GM18511 (cell line): ENCODE measurements at regions not wholly inside any gene's neighbourhood (a gene's known extent, or its start where the extent isn't known, plus 50 kb on each side); places are given as distances from the start of the nearest gene placed in this dataset.
"Not testable (repeated sequence)": the region's sequence is repeated elsewhere in the genome, so short reads cannot be mapped to it uniquely, and the experiment has no call there.

ENCODE experiments used
- ATAC-seq: cut with Tn5 transposase; IDR thresholded peaks from one replicate; pipeline ENCODE4 v1.9.1; 2021; ENCODE audit warnings: mild to moderate bottlenecking, moderate library complexity; ENCODE audit not compliant: unreplicated experiment

DNA sequence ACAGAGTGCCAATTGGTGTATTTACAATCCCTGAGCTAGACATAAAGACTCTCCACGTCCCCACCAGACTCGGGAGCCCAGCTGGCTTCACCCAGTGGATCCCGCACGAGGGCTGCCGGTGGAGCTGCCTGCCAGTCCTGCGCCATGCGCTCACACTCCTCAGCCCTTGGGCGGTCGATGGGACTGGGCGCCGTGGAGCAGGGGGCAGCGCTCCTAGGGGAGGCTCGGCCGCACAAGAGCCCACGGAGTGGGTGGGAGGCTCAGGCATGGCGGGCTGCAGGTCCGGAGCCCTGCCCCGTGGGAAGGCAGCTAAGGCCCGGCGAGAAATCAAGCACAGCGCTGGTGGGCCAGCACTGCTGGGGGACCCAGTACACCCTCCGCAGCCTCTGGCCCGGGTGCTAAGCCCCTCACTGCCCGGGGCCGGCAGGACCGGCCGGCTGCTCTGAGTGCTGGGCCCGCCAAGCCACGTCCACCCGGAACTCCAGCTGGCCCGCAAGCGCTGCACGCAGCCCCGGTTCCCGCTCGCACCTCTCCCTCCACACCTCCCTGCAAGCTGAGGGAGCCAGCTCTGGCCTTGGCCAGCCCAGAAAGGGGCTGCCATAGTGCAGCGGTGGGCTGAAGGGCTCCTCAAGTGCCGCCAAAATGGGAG lies 759.4 kb downstream of the BRINP3 start:
- not testable (repeated sequence) for ATAC-seq

- ATAC-seq: no peak
These were observed 750.9 kb downstream of the BRINP3 start for GRCh38 chr1:189726806-189727205.

DNA sequence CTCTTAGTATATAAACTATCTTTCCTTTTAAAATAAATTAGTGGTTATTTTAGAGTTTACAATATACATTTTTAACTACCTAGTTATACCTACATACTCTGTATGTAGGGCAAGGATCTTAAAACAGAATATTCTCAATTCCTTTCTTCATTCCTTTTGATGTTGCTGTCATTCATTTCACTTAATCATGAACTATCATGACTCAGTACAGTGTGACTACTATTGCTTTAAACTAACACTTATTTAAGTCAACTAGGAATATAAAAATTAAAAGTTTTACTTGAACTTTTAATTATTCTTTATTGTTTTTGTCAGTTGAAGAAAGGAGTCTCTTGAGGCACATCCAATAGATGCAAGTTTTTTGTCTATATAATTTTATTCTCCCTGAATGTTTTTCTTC lies 726.4 kb downstream of the BRINP3 start:
- ATAC-seq: no peak

DNA sequence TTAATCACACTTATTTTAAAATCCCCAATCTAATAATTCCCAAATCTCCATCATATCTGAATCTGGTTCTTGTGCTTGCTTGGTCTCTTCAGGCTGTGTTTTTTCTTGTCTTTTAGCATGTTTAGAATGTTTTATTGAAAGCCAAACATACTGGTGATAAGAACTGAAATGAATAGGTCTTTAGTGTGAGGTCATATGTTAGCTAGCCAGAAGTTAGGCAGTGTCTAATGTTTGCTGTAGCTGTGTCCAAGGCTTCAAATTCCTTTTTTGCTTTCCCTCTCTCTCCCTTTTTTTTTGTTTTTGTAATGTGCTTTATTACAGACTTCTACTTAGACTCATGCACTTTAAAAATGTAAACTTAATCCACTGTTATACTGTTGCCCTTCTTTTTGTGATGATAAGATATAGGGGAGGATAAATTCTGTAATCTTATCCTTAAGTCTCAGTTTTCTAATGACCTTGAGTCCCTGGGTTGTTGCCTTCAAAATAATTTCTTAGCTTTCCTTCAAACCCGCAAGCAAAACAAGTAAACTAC lies 725.1 kb downstream of the BRINP3 start:
- ATAC-seq: no peak

GRCh38 chr1:189755100-189755499 lies 722.6 kb downstream of the BRINP3 start:
- ATAC-seq: not testable (repeated sequence)

- ATAC-seq: no peak
These were observed 713.0 kb downstream of the BRINP3 start for GRCh38 chr1:189764391-189765320.

- ATAC-seq: no peak
These were observed 708.2 kb downstream of the BRINP3 start for GRCh38 chr1:189769448-189769847.

DNA sequence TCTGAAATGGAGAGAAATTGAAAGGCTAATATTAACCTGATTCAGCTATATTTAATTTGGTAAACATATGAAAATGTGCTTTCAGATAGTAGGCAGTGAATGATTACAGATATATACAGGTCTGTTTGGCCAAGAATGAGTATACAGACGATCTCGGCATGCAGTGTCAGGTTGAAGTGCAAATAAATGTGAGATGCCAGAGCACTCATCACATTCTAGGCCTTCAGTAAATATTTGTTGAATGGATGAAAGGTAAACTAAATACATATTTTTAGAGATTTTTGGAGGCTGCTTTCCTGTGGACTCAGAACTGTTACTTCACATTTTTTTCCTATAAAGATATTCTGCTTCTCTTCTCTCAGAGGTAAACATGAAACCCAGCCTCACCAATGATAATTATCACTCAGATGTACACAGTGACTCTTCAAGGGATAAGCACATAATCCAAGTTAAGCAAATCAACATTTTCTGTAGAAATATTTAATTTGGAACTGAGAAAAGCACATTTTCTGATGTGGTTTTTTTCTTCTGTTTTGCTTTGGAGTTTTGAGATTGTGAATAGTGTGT lies 702.9 kb downstream of the BRINP3 start:
- no peak for ATAC-seq

GRCh38 chr1:189775343-189775742 lies 702.3 kb downstream of the BRINP3 start:
- ATAC-seq: no peak

DNA sequence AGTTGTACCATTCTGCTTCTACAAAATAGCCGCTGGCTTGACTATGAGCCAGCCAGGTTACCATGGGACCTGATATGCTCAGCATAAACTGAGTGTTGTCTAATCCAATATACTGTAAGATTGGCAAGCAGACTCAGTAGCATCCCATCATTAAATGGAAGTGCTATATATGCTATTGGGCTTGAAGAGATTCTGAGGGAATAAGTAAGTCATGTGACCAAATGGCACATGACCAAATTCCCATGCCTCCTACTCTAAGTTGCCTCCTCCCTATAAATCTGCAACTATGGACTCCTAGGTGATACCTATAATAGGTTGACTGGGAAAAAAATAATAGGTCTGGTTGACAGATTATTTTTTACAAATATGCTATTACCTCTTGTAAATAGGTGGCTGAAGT lies 698.6 kb downstream of the BRINP3 start:
- ATAC-seq: no peak

- no peak for ATAC-seq
These were observed 695.4 kb downstream of the BRINP3 start for GRCh38 chr1:189782295-189782694.

DNA sequence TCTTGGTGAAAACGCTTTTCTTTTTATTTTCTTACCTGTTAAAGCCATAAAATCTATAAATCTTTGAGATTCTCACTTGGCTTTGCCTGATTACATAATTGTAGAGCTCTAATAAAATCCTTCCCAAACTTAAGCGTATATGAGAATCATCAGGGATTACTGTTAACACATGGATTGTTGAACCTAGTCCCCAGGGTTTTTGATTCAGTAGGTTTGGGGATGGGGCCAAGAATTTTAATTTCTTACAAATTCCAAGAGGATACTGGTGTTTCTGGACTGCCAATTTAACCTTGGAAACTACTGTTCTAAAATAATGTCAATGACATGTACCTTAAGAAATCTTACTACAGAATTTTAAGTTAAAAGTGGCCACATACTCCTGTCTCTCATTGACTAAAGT lies 694.2 kb downstream of the BRINP3 start:
- no peak for ATAC-seq

DNA sequence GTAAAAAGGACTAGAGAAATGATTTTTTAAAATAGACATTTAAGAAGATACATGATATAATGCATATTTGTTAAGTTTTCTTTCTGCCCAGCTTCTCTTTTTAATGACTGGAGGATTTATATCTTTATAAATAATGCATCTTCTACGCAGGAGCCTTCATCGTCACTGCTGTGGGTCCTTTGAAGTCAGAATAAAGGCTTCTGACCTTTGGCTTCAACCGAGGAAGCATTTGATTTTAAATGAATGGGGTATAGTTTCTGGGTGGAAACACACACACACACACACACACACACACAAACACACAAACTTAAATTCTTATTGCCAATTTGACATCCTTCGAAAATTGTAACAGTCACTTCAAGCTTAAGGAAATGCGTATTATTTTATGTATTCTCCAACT lies 690.9 kb downstream of the BRINP3 start:
- no peak for ATAC-seq

DNA sequence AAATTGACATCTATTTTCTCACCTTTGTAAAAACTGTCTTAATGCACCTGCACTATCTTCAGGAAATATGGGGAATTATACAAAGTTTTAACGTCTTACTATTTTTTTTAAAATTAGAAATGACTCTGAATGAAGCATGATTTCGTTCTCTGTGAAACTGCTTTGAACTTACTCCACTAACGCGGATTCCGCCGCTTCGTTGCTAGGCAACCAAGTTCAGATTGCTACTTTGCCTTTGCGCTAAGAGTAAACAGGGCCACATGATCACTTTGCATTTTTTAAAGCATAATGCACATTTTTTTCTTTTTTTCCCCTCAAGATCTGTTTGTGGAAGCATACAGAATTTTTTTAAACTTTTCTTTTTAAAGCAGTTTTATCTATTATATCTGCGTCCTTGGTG lies 690.5 kb downstream of the BRINP3 start:
- ATAC-seq: no peak

DNA sequence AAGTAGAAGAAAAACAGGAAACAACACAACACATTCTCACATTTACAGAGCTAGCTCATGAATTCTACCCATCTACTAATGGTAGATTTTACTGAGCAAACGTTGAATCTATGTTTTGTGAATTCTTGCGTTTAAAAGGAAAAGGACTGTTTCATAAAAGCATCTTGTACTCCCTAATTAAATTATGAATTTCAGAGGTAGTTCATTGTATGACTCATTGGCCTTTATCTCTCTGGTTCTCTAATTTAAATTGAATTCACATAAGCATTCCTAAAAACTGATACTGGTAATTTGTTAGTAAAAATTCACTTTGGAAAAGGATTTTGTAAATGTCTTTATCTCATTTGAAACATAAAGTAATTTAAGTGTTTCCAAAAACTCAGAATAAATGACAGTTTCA lies 687.3 kb downstream of the BRINP3 start:
- no peak for ATAC-seq

DNA sequence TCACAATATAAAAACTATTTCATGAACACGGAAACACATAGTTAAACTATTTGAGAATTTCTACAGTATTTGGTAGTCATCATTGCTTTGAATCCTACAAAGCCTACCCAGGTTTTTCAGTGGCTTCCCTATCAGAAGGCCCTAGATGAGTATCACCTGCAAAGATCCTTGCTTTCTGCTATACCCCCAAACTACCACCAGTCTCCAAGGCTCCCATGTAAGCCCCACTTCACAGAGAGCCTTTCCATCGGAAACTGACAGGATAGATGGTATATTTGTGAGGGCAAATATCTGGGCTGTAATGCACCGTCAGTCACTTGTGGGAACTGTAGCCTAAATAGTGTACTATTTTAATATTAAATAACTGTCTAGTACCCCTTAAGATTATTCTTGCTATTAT lies 674.3 kb downstream of the BRINP3 start:
- ATAC-seq: no peak

- ATAC-seq: no peak
These were observed 673.3 kb downstream of the BRINP3 start for GRCh38 chr1:189804352-189804751.

GRCh38 chr1:189805735-189806134 lies 671.9 kb downstream of the BRINP3 start:
- no peak for ATAC-seq

- not testable (repeated sequence) for ATAC-seq
These were observed 667.0 kb downstream of the BRINP3 start for GRCh38 chr1:189810639-189811038.

DNA sequence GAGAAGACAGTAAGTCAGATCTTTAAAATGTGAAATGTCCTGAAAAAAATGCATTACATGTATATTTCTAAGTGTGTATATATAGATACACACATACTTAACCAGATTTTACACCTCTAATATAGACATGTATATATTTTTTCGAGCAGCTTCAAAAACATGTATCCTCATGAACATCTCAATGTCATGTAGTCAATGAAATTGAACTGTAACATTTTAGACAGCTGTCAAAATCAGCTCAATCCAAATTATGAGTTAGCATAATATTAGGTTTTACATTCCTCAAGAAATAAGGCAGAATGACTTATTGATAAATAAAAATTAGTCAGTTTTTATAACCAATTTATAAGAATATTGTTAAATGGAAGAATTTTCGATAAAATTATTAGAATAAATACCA lies 665.7 kb downstream of the BRINP3 start:
- no peak for ATAC-seq

DNA sequence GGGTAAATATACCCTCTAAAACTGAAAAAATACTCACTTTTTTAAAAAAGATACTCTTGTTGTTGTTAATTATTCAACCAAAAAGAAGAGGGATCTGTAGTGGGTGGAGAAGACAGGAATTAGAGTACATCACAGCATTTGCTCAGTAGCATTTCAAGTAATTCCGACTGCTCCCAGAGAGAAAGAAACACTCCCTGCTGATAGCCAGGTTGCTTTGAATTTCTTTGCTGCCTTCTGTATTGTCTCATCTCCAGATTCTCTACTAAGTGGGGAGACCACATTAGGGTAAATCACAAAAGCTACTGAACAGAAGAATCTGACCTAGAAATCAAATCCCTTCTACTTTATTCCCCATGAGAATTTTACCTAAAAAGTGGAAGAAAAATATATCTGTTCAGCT lies 661.1 kb downstream of the BRINP3 start:
- ATAC-seq: no peak

GRCh38 chr1:189819751-189820150 lies 657.9 kb downstream of the BRINP3 start:
- ATAC-seq: no peak
